Stimulated activated effector memory CD8-positive, alpha-beta T cell treated with anti-CD3 and anti-CD28 coated beads, Interleukin-12 subunit alpha, Interleukin-12 subunit beta, amount 100 ng/mL, for 72 hours (primary cell): ENCODE measurements at regions not wholly inside any gene's neighbourhood (a gene's known extent, or its start where the extent isn't known, plus 50 kb on each side); places are given as distances from the start of the nearest gene placed in this dataset.
"Not testable (repeated sequence)": the region's sequence is repeated elsewhere in the genome, so short reads cannot be mapped to it uniquely, and the experiment has no call there.

Source experiments
- ATAC-seq: fragments of 150-1000 bp; cut with Tn5 transposase; 2 replicates; pipeline ENCODE4 v1.10.0; 2021
- DNase-seq, 2 donors: peaks; one replicate each; pipeline ENCODE4 v3.0.0; 2021 to 2022; ENCODE audit warnings: low spot score in 2 of 2
- H3K27ac Mint-ChIP-seq: one replicate; pipeline ENCODE4 v1.8.0; 2022; ENCODE audit warnings: mild to moderate bottlenecking, mixed read lengths
- H3K36me3 Mint-ChIP-seq: one replicate; pipeline ENCODE4 v1.8.0; 2022; ENCODE audit warnings: mild to moderate bottlenecking, mixed read lengths
- H3K4me1 Mint-ChIP-seq: one replicate; pipeline ENCODE4 v1.8.0; 2022; ENCODE audit warnings: mixed read lengths
- H3K4me3 Mint-ChIP-seq: one replicate; pipeline ENCODE4 v1.8.0; 2022; ENCODE audit warnings: mild to moderate bottlenecking, mixed read lengths
- H3K9me3 Mint-ChIP-seq: one replicate; pipeline ENCODE4 v1.8.0; 2022; ENCODE audit warnings: mixed read lengths

- H3K4me3 Mint-ChIP-seq: no peak overlapping the region
- H3K36me3 Mint-ChIP-seq: no peaks in the 10 kb centered on the region
- DNase-seq (no peak), ATAC-seq (no peak)
- peak overlapping the region; percentile 68 for H3K27ac Mint-ChIP-seq
- no peaks in the 10 kb centered on the region for H3K9me3 Mint-ChIP-seq
- peaks cover 20% of the 10 kb centered on the region for H3K4me1 Mint-ChIP-seq
These were observed 52.9 kb downstream of the ZBTB9 start for GRCh38 chr6:33507261-33507660.

DNA sequence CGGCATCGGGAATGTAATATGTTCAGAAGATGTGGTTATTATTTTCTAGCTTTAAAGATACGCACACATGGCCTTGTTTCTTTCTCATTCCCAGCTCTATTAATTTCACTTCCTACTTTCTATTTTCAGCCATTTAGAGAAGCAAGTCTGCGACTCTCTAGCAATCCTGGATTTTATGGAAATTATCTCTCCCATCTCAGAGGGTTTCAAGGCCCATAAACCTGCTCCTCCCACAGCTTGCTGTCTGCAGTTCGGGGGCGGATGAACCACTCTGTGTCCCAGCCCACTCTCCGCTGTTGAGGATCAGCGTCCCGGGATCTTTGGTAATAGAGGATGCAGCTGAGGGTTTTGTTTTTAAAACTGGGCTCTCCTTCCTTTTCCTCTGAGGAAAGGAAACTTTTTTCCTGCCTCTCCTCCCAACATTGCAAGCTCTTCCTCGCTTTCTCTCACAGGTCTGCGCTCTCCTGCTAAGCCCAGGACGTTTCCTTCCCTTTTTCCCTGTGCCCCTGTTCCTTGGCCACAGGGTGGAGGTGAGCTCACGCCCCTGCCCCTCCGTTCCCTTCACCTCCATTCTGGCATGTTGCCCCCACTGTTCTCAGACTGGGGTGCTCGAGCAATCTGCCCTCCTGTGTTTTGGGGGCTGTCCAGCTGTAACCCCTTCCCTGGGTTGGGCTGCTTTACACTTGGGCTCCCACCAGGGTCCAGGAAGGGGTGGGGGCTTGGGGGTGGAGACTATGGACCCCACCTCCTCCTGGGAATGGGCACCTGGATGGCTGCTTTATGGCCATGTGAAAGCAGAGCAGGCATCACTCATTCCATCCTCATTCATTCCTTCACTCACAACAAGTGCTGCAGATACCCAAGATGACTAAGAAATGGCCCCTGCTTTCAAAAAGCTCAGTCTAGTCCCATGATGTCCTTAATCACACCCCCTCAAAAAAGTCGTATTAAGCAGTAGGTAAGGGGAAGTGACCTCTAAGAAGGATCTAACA lies 54.9 kb downstream of the ZBTB9 start:
- no peak for ATAC-seq
- peak overlapping the region; percentile 85 for H3K27ac Mint-ChIP-seq
- peak overlapping the region; percentile 19 for H3K4me3 Mint-ChIP-seq

GRCh38 chr6:33513213-33513612 lies 58.8 kb downstream of the ZBTB9 start:
- DNase-seq (no peak), ATAC-seq (no peak)
- Mint-ChIP-seq H3K27ac (peak overlapping the region; percentile 40), H3K9me3 (no peaks in the 10 kb centered on the region), H3K4me3 (no peak overlapping the region), H3K36me3 (no peaks in the 10 kb centered on the region), H3K4me1 (peaks cover 28% of the 10 kb centered on the region)

More for the DNA sequence above, 54.9 kb downstream of the ZBTB9 start:
- Mint-ChIP-seq H3K4me1 (peaks cover 28% of the 10 kb centered on the region), H3K36me3 (no peaks in the 10 kb centered on the region), H3K9me3 (no peaks in the 10 kb centered on the region)
- no peak for DNase-seq

DNA sequence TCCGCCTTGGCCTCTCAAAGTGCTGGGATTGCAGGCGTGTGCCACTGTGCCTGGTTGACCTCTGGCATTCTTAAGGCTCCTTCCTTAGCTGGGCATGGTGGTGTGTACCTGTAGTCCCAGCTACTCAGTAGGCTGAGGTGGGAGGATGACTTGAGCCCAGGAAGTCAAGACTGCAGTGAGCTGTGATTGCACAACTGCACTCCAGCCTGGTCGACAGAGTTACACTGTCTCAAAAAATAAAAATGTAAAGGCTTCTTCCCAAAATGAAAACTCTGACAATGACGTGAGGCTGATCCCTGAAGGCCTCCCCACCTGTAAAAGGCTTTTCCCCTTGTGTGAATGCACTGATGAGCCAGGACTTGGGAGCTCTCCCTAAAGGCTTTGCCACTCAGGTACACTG lies 62.4 kb downstream of the ZBTB9 start:
- no peaks in the 10 kb centered on the region for H3K36me3 Mint-ChIP-seq
- ATAC-seq (no peak), DNase-seq (no peak)
- peaks cover 14% of the 10 kb centered on the region for H3K4me1 Mint-ChIP-seq
- peak overlapping the region; percentile 26 for H3K27ac Mint-ChIP-seq
- H3K4me3 Mint-ChIP-seq: no peak overlapping the region
- H3K9me3 Mint-ChIP-seq: no peaks in the 10 kb centered on the region

GRCh38 chr6:33520636-33521488 lies 59.2 kb downstream of the BAK1 start:
- H3K27ac Mint-ChIP-seq, H3K9me3 Mint-ChIP-seq, ATAC-seq, DNase-seq, H3K4me3 Mint-ChIP-seq, H3K4me1 Mint-ChIP-seq, H3K36me3 Mint-ChIP-seq: not testable (repeated sequence)

- Mint-ChIP-seq H3K4me3 (no peak overlapping the region), H3K27ac (no peak overlapping the region)
- no peak for ATAC-seq
These were observed 58.5 kb downstream of the BAK1 start for GRCh38 chr6:33521489-33522091.

More at GRCh38 chr6:33521489-33522091, 58.5 kb downstream of the BAK1 start:
- Mint-ChIP-seq H3K4me1 (no peaks in the 10 kb centered on the region), H3K36me3 (no peaks in the 10 kb centered on the region), H3K9me3 (no peaks in the 10 kb centered on the region)
- no peak for DNase-seq
